Panc1 (cell line): ENCODE measurements at regions not wholly inside any gene's neighbourhood (a gene's known extent, or its start where the extent isn't known, plus 50 kb on each side); places are given as distances from the start of the nearest gene placed in this dataset.

Source experiments
- ATAC-seq: fragments of 200-7000 bp; cut with Tn5 transposase; 2 replicates; pipeline ENCODE4 v1.9.1; 2020; ENCODE audit warnings: mild to moderate bottlenecking, moderate library complexity
- BruUV-seq: library from RNA; stranded (reverse); fragments of 400-500 nt; replicated peaks from 2 replicates; lab custom pipeline; 2021; lab: Mats Ljungman, UMichigan
- CTCF ChIA-PET: fragments of 300-600 bp; sonication (Branson Sonifier 250); formaldehyde crosslinking; loops from one replicate; lab custom pipeline; 2022; ENCODE audit warnings: antibody characterized with exemption; lab: Charles Lee
- POLR2A ChIA-PET: fragments of 300-600 bp; sonication (Branson Sonifier 250); formaldehyde crosslinking; loops from one replicate; lab custom pipeline; 2022; ENCODE audit warnings: antibody characterized with exemption; lab: Charles Lee
- DNase-seq: peaks from one replicate; pipeline ENCODE4 v3.0.0-alpha.2; 2010; ENCODE audit warnings: low read depth, low spot score
- H3K27ac ChIP-seq: 2 replicates; pipeline ENCODE4 v1.5.1; 2011; ENCODE audit warnings: mild to moderate bottlenecking, low read length, inconsistent platforms
- H3K27me3 ChIP-seq: fragments of 200-500 bp; sonication (Bioruptor generic); 2 replicates; pipeline ENCODE4 v1.6.0; 2014; ENCODE audit warnings: low read length, inconsistent platforms; ENCODE audit not compliant: control insufficient read depth, insufficient read depth
- H3K36me3 ChIP-seq: fragments of 200-500 bp; sonication (Bioruptor generic); 2 replicates; pipeline ENCODE4 v1.5.1; 2014; ENCODE audit warnings: inconsistent platforms, mild to moderate bottlenecking, low read length, moderate library complexity; ENCODE audit not compliant: control insufficient read depth, insufficient read depth
- H3K4me1 ChIP-seq: 2 replicates; pipeline ENCODE4 v1.5.1; 2011; ENCODE audit warnings: inconsistent platforms, mild to moderate bottlenecking, low read length, moderate library complexity; ENCODE audit not compliant: control insufficient read depth, insufficient read depth
- H3K4me3 ChIP-seq, 2 experiments: 2 replicates each; pipeline ENCODE4 v1.5.1; 2011 to 2012; ENCODE audit warnings: low read depth in 2 of 2, low read length in 2 of 2, mild to moderate bottlenecking in 2 of 2, inconsistent platforms in 1 of 2, moderate library complexity in 1 of 2
- H3K9me3 ChIP-seq: fragments of 200-500 bp; sonication (Bioruptor generic); 2 replicates; pipeline ENCODE4 v1.5.1; 2014; ENCODE audit warnings: low read depth, mild to moderate bottlenecking, inconsistent platforms, low read length, moderate library complexity; ENCODE audit not compliant: control insufficient read depth, insufficient read depth
- CTCF ChIP-seq: fragments of 450-650 bp; IDR thresholded peaks from 2 replicates; pipeline ENCODE4 v1.5.1; 2017; ENCODE audit warnings: mild to moderate bottlenecking
- POLR2AphosphoS5 ChIP-seq: IDR thresholded peaks from 2 replicates; pipeline ENCODE4 v1.6.1; 2012; ENCODE audit warnings: mild to moderate bottlenecking, low read depth, low read length, moderate library complexity
- REST ChIP-seq, 2 experiments: IDR thresholded peaks; 2 replicates each; pipeline ENCODE4 v1.6.1; 2011 to 2012; ENCODE audit warnings: low read depth in 2 of 2, control low read depth in 1 of 2, low read length in 1 of 2, mild to moderate bottlenecking in 1 of 2, moderate library complexity in 1 of 2; ENCODE audit not compliant: insufficient read depth in 1 of 2
- SIN3A ChIP-seq: IDR thresholded peaks from 2 replicates; pipeline ENCODE4 v1.6.1; 2012; ENCODE audit warnings: low read depth, mild to moderate bottlenecking, low read length, moderate library complexity, borderline replicate concordance; ENCODE audit not compliant: insufficient read depth
- TCF7L2 ChIP-seq: IDR thresholded peaks from 2 replicates; pipeline ENCODE4 v1.6.1; 2011; ENCODE audit warnings: mild to moderate bottlenecking, low read depth, low read length, inconsistent platforms
- in situ Hi-C: cut with HindIII; loops from 2 replicates; pipeline ENCODE4 v1.10.0; 2016; ENCODE audit warnings: low sequenced_read_pairs, low pct_unique_long_range_greater_than_20kb
- intact Hi-C: fragments of 100-400 bp; cut with micrococcal nuclease; formaldehyde crosslinking; loops from one replicate; pipeline ENCODE4 v1.10.0; 2022; ENCODE audit not compliant: unreplicated experiment

GRCh38 chr5:2575292-2575691 is 176.2 kb downstream of the IRX2 start:
- Histone ChIP-seq H3K27ac (no peak overlapping the region), H3K4me1 (no peaks in the 10 kb centered on the region), H3K9me3 (no peaks in the 10 kb centered on the region), H3K36me3 (no peaks in the 10 kb centered on the region), H3K27me3 (no peaks in the 10 kb centered on the region; the same call in none of the 2 replicates), H3K4me3 (no peak overlapping the region)
- TF ChIP-seq SIN3A (no peak), TCF7L2 (no peak), CTCF (no peak), REST (IDR thresholded peaks at IDR 0.05; ENCODE audit: insufficient read depth in 1 of 2, low read depth in 2 of 2, low read length in 1 of 2) (no peak), POLR2AphosphoS5 (no peak)
- BruUV-seq: no TSS peak
- ATAC-seq (no peak), DNase-seq (no peak)
- POLR2A ChIA-PET: no interaction called here
- intact Hi-C loops: no loop called here
- CTCF ChIA-PET: no interaction called here
- in situ Hi-C loops: no loop called here

GRCh38 chr5:2574155-2574554 is 177.3 kb downstream of the IRX2 start:
- H3K36me3 ChIP-seq: no peaks in the 10 kb centered on the region
- ChIA-PET CTCF (no interaction called here), POLR2A (no interaction called here)
- ATAC-seq: no peak
- TF ChIP-seq REST (IDR thresholded peaks at IDR 0.05; ENCODE audit: insufficient read depth in 1 of 2, low read depth in 2 of 2, low read length in 1 of 2) (no peak), POLR2AphosphoS5 (no peak), SIN3A (no peak), CTCF (no peak), TCF7L2 (no peak)
- H3K9me3 ChIP-seq: no peaks in the 10 kb centered on the region
- no peak overlapping the region for H3K4me3 ChIP-seq
- intact Hi-C loops: no loop called here
- no peaks in the 10 kb centered on the region; the same call in none of the 2 replicates for H3K27me3 ChIP-seq
- H3K4me1 ChIP-seq: no peaks in the 10 kb centered on the region
- in situ Hi-C loops: no loop called here
- no TSS peak for BruUV-seq
- DNase-seq: no peak
- H3K27ac ChIP-seq: no peak overlapping the region
